GM12878 (cell line): ENCODE measurements at regions not wholly inside any gene's neighbourhood (a gene's known extent, or its start where the extent isn't known, plus 50 kb on each side); places are given as distances from the start of the nearest gene placed in this dataset.

Experiments used
- ATAC-seq: fragments of 200-7000 bp; cut with Tn5 transposase; 3 replicates; pipeline ENCODE4 v1.9.1; 2020; ENCODE audit warnings: mild to moderate bottlenecking, moderate library complexity
- BruUV-seq: library from RNA; stranded (reverse); fragments of 400-500 nt; replicated peaks from 2 replicates; lab custom pipeline; 2021; lab: Mats Ljungman, UMichigan
- CTCF ChIA-PET: fragments of 300-600 bp; sonication (Branson Sonifier 250); formaldehyde crosslinking; extraction: SDS; loops from one replicate; lab custom pipeline; 2021; ENCODE audit warnings: inconsistent platforms; lab: Yijun Ruan, JAX
- POLR2A ChIA-PET: fragments of 350-600 bp; formaldehyde crosslinking; extraction: SDS; loops from one replicate; lab custom pipeline; 2021; ENCODE audit warnings: inconsistent platforms; lab: Charles Lee
- RAD21 ChIA-PET: fragments of 300-600 bp; sonication (Branson Sonifier 250); formaldehyde crosslinking; loops from one replicate; lab custom pipeline; 2023; ENCODE audit warnings: antibody characterized with exemption; ENCODE audit not compliant: unreplicated experiment; lab: Charles Lee
- SMC1A ChIA-PET: fragments of 300-600 bp; sonication (Branson Sonifier 250); formaldehyde crosslinking; loops from one replicate; lab custom pipeline; 2023; ENCODE audit not compliant: unreplicated experiment, uncharacterized antibody; lab: Charles Lee
- DNase-seq: peaks from one replicate; pipeline ENCODE4 v3.0.0-alpha.2; 2011; ENCODE audit warnings: low read depth, low spot score
- FAIRE-seq: peaks from 3 replicates; lab custom pipeline; 2011; peaks lifted over from hg19 to GRCh38; lab: Jason Lieb, UNC
- H2AFZ ChIP-seq: 2 replicates; pipeline ENCODE4 v1.6.0; 2011; ENCODE audit warnings: low read depth, low read length, control low read depth; ENCODE audit not compliant: control insufficient read depth
- H3K27ac ChIP-seq: 2 replicates; pipeline ENCODE4 v1.5.1; 2011; ENCODE audit warnings: control low read depth; ENCODE audit not compliant: control insufficient read depth, insufficient read depth
- H3K27me3 ChIP-seq, 2 experiments: replicated peaks in 1 of 2; 2 replicates each; pipeline versions ENCODE4 v1.6.0 to v1.6.1; 2011; ENCODE audit warnings: low read length in 1 of 2; ENCODE audit not compliant: control insufficient read depth in 2 of 2, insufficient read depth in 2 of 2
- H3K36me3 ChIP-seq, 2 experiments: 2 replicates each; pipeline ENCODE4 v1.5.1; 2011; ENCODE audit warnings: low read length in 1 of 2; ENCODE audit not compliant: control insufficient read depth in 2 of 2, insufficient read depth in 2 of 2
- H3K4me1 ChIP-seq: 2 replicates; pipeline ENCODE4 v1.6.1; 2011; ENCODE audit warnings: mild to moderate bottlenecking, low read length, moderate library complexity, mixed read lengths; ENCODE audit not compliant: control insufficient read depth, insufficient read depth
- H3K4me2 ChIP-seq: 2 replicates; pipeline ENCODE4 v1.6.0; 2011; ENCODE audit warnings: control low read depth; ENCODE audit not compliant: control insufficient read depth, insufficient read depth
- H3K4me3 ChIP-seq: fragments of 200-600 bp; sonication (generic); 2 replicates; pipeline ENCODE4 v1.5.1; 2016
- H3K79me2 ChIP-seq: 2 replicates; pipeline ENCODE4 v1.6.0; 2011; ENCODE audit warnings: low read length; ENCODE audit not compliant: control insufficient read depth, insufficient read depth
- H3K9ac ChIP-seq: 2 replicates; pipeline ENCODE4 v1.8.0; 2011; ENCODE audit warnings: low read length, control low read depth, mixed read lengths; ENCODE audit not compliant: control insufficient read depth, insufficient read depth
- H3K9me3 ChIP-seq: replicated peaks from 3 replicates; pipeline ENCODE4 v1.5.1; 2011; ENCODE audit warnings: mild to moderate bottlenecking, low read length; ENCODE audit not compliant: control insufficient read depth, insufficient read depth
- H4K20me1 ChIP-seq: 2 replicates; pipeline ENCODE4 v1.6.0; 2011; ENCODE audit not compliant: control insufficient read depth, insufficient read depth
- CHD1 ChIP-seq: IDR thresholded peaks from 2 replicates; pipeline ENCODE4 v1.6.1; 2012; ENCODE audit warnings: low read depth, low read length, improper control_type of control experiment
- E2F4 ChIP-seq: IDR thresholded peaks from 2 replicates; pipeline ENCODE4 v1.6.1; 2012; ENCODE audit warnings: low read depth, low read length, improper control_type of control experiment
- E2F8 ChIP-seq: fragments of 450-650 bp; IDR thresholded peaks from 2 replicates; pipeline ENCODE4 v1.6.1; 2018; ENCODE audit warnings: mild to moderate bottlenecking, low read depth, moderate library complexity; ENCODE audit not compliant: partially characterized antibody
- E4F1 ChIP-seq: fragments of 450-650 bp; IDR thresholded peaks from 2 replicates; pipeline ENCODE4 v1.6.1; 2018; ENCODE audit warnings: borderline replicate concordance, mild to moderate bottlenecking; ENCODE audit not compliant: partially characterized antibody
- GATAD2B ChIP-seq: fragments of 450-650 bp; conservative IDR thresholded peaks from 2 replicates; pipeline ENCODE4 v1.6.1; 2017; ENCODE audit warnings: low read depth, mild to moderate bottlenecking, moderate library complexity
- HCFC1 ChIP-seq: fragments of 150-350 bp; IDR thresholded peaks from 2 replicates; pipeline ENCODE4 v1.6.1; 2014; ENCODE audit warnings: low read length
- HDAC2 ChIP-seq: fragments of 200-600 bp; sonication (generic); IDR thresholded peaks from 2 replicates; pipeline ENCODE4 v1.6.1; 2017
- HDAC6 ChIP-seq: fragments of 200-600 bp; sonication (generic); IDR thresholded peaks from one replicate; pipeline ENCODE4 v1.8.0; 2017; ENCODE audit warnings: antibody characterized with exemption; ENCODE audit not compliant: unreplicated experiment
- LARP7 ChIP-seq: fragments of 450-650 bp; IDR thresholded peaks from 2 replicates; pipeline ENCODE4 v1.6.1; 2017; ENCODE audit warnings: mild to moderate bottlenecking
- NFXL1 ChIP-seq: fragments of 450-650 bp; IDR thresholded peaks from 2 replicates; pipeline ENCODE4 v1.6.1; 2017; ENCODE audit warnings: antibody characterized with exemption, mild to moderate bottlenecking, borderline replicate concordance
- SIX5 ChIP-seq: IDR thresholded peaks from 2 replicates; pipeline ENCODE4 v1.6.1; 2011; ENCODE audit warnings: mild to moderate bottlenecking, low read depth, low read length, moderate library complexity; ENCODE audit not compliant: severe bottlenecking
- SMARCA5 ChIP-seq: fragments of 450-650 bp; IDR thresholded peaks from 2 replicates; pipeline ENCODE4 v1.6.1; 2017; ENCODE audit warnings: mild to moderate bottlenecking
- TCF7 ChIP-seq: IDR thresholded peaks from 2 replicates; pipeline ENCODE4 v1.6.1; 2014; ENCODE audit warnings: antibody characterized with exemption, borderline replicate concordance
- ZNF24 ChIP-seq: fragments of 450-650 bp; IDR thresholded peaks from 2 replicates; pipeline ENCODE4 v1.6.1; 2017; ENCODE audit warnings: antibody characterized with exemption, mild to moderate bottlenecking
- ZNF687 ChIP-seq: fragments of 450-650 bp; IDR thresholded peaks from 2 replicates; pipeline ENCODE4 v1.6.1; 2017; ENCODE audit warnings: mild to moderate bottlenecking, moderate library complexity
- whole genome bisulfite sequencing: methylation state at CpG from one replicate; pipeline ENCODE4 v1.1.6; 2016; ENCODE audit warnings: low lambda C conversion rate; ENCODE audit not compliant: insufficient replicate concordance, insufficient coverage; ENCODE audit errors: missing lambda C conversion rate; 5-methylcytosine and 5-hydroxymethylcytosine counted together
- in situ Hi-C: fragments of 300-500 bp; cut with MboI; formaldehyde crosslinking; loops from 9 replicates; pipeline ENCODE4 v1.14.3; 2018; ENCODE audit warnings: mixed read lengths
- intact Hi-C: fragments of 100-400 bp; cut with micrococcal nuclease; formaldehyde crosslinking; loops from one replicate; pipeline ENCODE4 v1.14.2; 2022; ENCODE audit not compliant: unreplicated experiment

GRCh38 chr20:60872224-60872623 lies 379.8 kb upstream of the CDH4 start:
- no TSS peak for BruUV-seq

More at GRCh38 chr20:60872224-60872623, 379.8 kb upstream of the CDH4 start:
- CTCF ChIA-PET = no interaction called here
- RAD21 ChIA-PET = no interaction called here
- Histone ChIP-seq H3K27ac (no peak overlapping the region), H3K9ac (no peak overlapping the region), H4K20me1 (no peaks in the 10 kb centered on the region), H3K4me1 (no peaks in the 10 kb centered on the region), H3K36me3 (no peaks in the 10 kb centered on the region), H3K4me2 (no peak overlapping the region), H2AFZ (no peak overlapping the region), H3K4me3 (no peak overlapping the region)
- in situ Hi-C loops = no loop called here
- DNase-seq = no peak
- SMC1A ChIA-PET = interaction anchor here (1.2 kb wide), 1 partner anchor 10 kb away, joined by 5 read pairs; no protein-coding TSS in a partner anchor
- intact Hi-C loops = no loop called here
- WGBS = 13% methylated on average over 8 of the region's 8 CpGs
- POLR2A ChIA-PET = interaction anchor here (0.6 kb wide), 1 partner anchor 15 kb away, joined by 3 read pairs; no protein-coding TSS in a partner anchor
- no peak for TF ChIP-seq HDAC6
- no peak for TF ChIP-seq ZNF687
- TF ChIP-seq HCFC1 = no peak
- no peak for TF ChIP-seq E2F4
- TF ChIP-seq ZNF24 = no peak
- TF ChIP-seq CHD1 = no peak
- no peak for TF ChIP-seq SIX5
- no peak for TF ChIP-seq NFXL1
- TF ChIP-seq LARP7 = no peak
- TF ChIP-seq E4F1 = no peak
- no peak for TF ChIP-seq GATAD2B
- TF ChIP-seq TCF7 = no peak
- TF ChIP-seq HDAC2 = no peak
- TF ChIP-seq SMARCA5 = no peak
- TF ChIP-seq E2F8 = no peak
- TF ChIP-seq, all 136 proteins: peak for 0
- no peaks in the 10 kb centered on the region for H3K27me3 ChIP-seq
- no peaks in the 10 kb centered on the region for H3K79me2 ChIP-seq
- ATAC-seq = no peak
- no peak for FAIRE-seq
- H3K9me3 ChIP-seq = no peaks in the 10 kb centered on the region; the same call in 2 of the 3 replicates
